Stromal cell of bone marrow (primary cell): ENCODE measurements at regions not wholly inside any gene's neighbourhood (a gene's known extent, or its start where the extent isn't known, plus 50 kb on each side); places are given as distances from the start of the nearest gene placed in this dataset.

ENCODE experiments used
- DNase-seq: peaks from one replicate; pipeline ENCODE4 v3.0.0-alpha.2; 2012; ENCODE audit warnings: low read depth

DNA sequence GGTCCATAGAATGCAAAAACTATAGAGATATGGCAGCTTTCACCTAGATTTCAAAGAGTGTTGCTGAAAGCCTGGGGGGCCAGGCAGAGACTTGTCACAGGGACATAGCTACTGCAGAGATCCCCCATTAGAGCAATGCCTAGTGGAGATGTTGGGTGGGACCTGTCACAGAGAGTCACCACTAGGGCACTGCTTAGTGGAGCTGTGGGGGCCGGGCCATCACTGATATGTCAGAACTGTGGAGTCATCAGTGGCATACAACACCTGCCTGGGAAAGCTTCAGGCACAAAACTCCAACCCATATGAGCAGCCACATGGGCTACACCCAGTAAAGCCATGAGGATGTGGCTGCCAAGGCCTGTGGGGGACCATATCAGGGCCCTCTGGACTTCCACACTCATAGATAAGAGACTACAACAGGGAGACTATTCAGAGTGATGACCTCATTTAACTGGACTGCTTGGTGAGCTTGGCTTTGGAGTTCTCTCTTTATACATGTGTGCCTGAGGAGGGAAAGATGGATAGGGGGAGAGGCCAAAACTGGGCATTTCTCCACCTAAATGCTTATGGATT is 176.3 kb downstream of the ZNF621 start:
- DNase-seq: no peak

DNA sequence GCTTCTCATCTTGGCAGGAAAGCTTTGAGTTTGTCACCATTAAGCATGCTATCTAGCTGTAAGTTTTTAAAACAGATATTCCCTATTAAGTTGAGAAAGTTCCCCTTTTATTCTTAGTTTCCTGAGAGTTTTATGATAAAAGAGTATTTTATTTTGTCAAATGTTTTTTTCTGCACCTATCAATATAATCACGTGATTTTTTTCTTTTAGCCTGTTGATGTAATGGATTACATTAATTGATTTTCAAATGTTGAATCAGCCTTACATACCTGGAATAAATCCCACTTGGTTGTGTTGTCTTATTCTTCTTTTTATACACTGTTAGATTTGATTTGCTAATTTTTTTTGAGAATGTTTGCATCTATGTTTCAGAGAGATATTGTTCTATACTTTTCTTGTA is 179.5 kb downstream of the ZNF621 start:
- DNase-seq: no peak

DNA sequence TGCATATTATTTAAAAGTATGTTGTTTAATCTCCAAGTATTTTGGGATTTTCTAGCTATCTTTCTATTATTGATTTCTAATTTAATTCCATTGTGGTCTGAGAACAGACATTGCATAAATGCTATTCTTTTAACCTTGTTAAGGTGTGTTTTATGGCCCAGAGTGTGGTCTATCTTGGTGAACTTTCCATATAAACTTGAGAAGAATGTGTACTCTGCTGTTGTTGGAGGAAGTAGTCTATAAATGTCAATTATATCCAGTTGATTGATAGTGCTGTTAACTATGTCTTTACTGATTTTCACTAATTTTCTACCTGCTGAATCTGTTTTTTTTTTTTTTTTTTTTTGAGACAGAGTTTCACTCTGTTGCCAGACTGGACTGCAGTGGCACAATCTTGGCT is 180.9 kb downstream of the ZNF621 start:
- DNase-seq: no peak

DNA sequence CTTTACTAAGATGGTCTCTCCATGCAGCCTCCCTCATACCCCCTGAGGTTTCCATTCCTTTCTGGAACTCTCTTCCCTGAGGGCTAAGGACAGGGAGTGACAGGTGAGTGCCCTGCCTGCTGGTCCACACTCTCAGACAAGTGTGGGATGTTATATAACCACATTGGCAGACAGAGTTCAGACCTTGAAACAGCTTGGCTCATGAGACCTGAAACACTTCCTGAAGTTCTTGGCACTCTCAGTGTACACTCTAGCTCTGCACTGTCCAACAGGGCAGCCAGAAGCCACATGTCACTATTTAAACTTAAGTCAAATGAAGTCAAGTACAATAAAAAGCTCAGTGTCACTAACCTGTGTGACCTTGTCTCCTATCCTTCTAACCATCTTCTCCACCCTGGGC is 188.5 kb downstream of the ZNF621 start:
- DNase-seq: no peak

DNA sequence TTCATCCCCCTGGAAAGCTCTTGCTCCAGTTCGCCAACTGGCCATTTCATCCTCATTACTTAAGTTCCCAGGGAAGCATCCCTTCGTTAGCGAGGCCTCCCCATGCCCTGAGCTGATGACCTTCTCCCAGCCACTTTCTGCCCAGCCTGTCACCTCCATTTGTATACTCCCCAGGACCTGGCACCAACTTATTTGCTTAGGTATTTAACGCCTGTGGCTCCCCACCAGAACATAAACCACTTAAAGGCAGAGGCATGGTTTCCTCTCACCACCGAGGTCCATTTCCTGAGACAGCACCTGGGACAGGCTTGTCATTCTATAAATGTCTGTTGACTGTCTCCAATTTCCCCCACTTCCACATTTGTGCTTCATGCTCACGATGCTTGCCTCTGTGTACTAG is 189.0 kb downstream of the ZNF621 start:
- no peak for DNase-seq

DNA sequence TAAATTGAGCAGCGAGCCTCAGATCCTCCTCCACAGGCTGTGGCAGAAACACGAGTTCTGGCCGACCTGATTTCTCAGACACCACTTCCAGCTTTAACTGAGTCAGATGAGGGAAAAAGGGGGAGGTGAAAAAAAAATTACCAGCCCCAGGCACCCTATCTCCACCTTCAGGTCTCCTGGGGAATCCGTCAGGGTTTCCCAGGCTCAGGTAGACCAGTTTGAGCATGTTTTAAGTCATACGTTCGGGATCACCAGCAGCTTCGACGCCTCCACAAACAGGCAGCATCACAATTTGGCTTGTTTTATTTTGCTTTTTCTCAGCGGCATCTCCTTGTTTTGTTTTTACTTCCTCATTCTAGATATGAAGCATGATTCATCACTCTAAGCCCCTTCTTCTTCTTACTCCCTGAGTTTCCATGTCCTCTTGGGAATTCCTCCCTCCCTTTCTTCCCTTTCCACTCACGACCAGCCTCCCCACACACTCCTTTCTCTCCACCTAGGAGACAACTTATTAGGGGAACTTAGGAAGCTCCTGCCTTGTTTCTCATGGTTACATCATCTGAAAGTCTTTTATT is 190.1 kb downstream of the ZNF621 start:
- DNase-seq: no peak

DNA sequence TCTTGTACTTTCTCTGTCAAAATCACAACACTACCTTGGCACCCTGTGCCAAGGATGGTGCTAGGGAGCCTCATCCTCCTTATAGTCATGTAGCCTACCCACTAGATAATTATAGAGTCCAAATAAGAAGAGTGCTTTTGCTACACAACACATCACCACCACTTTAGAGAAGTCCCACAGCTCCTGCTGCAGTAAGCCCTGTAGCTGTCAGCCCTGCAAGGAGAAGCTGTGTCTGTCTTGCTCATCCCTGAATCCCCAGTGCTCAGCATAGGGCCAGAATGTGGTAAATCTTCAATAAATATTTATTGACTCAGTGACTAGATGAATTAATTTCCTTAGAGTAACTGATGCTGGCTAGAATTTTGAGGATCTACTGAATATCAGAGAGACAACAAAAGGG is 190.8 kb downstream of the ZNF621 start:
- no peak for DNase-seq

DNA sequence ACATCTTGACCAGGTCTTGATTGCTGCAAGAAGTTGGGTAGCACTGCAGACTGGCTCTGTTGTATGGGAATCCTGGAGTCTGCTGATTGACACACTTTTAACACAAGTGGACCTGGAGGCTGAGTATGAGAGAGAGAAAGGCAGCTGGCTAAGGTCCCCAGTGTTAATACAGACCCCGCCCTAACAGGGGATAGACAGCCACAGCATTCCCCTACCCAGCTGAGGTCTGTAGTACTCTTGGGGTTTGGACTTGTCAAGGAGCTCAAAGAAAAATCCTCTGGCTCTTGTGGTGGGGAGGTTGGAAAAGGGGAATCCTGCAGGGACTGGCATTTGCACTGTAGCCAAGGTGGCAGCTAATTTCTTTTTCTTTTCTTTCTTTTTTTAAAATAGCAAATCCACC is 192.7 kb downstream of the ZNF621 start:
- DNase-seq: no peak

DNA sequence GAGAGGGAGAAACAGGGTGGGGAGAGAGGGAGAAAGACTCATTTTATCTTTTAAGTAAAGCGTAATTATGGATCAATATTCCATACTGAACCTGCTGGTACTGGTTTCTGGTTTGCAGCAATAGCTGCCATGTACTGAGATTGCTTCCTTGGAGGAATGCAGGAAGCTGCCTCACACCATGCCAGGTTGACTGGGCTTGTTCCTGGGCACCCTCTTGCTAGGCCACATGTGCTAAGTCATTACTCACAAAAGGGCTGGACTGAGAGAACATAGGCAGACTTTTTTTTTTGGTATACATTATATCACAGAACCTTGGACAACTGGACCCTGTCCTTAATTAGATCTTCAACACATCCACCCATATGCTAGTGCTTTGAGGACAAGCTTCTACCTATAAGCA is 193.4 kb downstream of the ZNF621 start:
- no peak for DNase-seq

DNA sequence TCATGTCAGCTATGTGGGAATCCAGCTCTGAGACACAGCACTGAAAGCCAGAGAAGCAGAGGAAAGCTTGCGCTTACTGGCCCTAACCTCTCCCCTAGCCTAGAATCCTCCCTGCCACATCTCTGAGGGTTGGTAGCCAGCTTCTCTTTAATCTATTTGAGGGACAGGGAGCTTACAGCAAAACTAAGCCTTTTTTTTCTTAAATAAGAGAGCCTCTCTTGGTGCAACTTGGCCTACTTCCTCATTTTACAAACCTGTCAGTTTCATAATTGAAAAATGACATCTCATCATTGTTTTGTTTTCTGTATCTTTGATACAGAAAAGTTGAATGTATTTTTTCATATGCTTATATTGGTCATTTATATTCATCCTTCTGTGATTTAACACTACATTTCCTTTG is 193.9 kb downstream of the ZNF621 start:
- DNase-seq: no peak

DNA sequence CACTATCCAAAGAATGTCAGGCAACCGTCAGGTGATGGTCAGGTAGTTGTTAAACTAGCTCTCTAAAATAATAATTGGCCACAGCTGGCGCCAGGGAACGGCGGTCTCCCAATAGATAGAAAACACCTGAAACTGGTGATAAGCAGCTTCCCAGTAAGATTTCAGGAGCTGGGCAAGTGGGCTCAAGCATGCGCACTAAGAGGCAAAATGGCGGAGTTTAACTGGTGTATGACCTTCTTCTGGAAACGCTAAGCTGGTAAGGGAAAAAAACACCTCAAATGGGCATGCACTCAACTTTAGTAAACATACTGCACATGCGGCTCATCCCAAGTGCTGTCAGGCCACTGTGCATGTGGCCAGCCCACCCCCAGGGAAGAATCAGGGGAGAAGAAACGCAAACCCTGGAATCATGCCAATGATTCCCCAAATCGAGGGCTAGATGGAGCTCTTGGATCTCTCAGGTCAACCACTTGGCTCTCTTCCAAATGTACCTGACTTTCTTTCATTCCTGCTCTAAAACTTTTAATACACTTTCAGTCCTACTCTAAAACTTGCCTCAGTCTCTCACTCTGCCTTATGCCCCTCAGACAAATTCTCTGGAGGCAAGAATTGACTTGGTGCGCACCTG is 195.0 kb downstream of the ZNF621 start:
- no peak for DNase-seq

DNA sequence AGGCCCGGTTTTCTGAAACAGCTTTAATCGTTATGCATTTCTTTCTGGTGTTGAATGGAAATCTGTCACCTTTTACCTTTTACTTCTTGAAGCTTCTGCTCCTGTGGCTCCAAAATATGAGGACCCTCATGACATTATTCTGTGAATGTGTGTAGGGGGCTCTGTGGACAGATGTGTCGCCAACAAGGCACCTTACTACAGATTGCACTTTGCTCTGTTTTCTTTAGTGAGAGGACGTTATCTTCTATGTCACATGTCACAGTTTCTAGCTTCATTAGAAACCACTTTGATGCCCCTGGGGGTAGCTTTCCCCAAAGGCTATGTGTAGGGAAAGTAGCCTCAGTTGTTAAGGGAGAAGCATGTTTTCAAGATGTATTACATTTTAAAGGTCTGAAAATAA is 195.6 kb downstream of the ZNF621 start:
- DNase-seq: no peak

DNA sequence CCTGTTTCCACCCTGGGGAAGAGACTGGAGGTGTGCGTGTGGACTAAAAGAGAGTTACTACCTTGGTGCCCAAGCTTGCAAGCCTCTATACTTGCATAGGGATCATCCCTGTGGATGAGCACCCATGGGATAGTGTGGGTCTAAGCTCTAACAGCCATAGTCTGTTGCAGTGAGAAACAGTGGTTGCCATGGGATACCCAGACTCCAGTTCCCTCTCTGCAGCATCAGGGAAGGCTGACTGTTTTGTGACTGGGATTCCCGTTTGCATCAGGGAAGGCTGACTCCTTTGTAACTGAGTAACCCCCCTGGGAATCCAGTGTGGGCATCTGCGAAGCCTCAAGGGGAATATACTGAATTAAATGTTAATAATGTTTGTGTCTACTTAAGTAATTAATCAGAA is 196.1 kb downstream of the ZNF621 start:
- DNase-seq: no peak

DNA sequence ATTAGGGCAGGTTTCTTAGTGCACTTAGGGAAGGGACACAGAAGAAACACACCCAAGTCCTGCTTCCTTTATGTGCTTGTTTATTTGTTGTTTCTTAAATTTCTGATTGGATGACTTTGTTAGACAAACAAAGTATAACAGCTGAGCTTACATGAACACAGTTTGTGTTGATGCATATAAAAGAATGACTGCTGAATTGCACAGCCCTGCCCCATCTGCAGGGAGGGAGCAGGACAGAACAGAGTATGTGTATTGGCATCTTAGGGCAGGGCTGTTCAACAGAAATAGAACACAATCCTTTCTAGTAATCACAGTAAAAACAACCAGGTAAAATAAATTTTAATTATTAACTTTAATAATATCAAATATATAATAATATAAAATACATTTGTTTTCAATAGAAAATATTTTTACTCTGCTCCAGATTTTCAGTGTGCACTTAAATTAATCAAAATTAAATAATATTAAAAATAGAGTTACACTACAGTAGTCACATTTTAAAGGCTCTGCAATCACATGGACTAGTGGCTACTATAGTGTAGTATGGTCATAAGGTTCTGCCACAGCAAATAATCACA is 198.4 kb downstream of the ZNF621 start:
- no peak for DNase-seq

DNA sequence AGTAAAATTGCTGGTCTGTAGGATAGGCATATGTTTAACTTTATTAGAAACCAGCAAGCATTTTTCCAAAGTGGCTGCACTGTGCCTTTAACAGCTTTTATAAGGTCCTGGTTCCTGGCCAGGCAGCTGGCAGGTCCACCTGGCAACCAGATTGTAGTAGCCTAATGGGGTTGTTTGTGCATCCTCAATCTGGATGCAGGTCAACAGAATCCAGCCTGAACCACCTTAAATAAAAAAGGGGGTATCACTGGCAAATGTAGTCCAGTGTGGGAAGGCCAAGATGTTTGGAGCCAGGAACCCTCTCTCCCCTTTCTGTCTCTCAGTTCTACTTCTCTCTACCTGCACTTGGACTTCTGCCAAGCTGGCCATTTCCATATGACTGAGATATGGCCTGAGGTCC is 200.3 kb downstream of the ZNF621 start:
- DNase-seq: no peak

DNA sequence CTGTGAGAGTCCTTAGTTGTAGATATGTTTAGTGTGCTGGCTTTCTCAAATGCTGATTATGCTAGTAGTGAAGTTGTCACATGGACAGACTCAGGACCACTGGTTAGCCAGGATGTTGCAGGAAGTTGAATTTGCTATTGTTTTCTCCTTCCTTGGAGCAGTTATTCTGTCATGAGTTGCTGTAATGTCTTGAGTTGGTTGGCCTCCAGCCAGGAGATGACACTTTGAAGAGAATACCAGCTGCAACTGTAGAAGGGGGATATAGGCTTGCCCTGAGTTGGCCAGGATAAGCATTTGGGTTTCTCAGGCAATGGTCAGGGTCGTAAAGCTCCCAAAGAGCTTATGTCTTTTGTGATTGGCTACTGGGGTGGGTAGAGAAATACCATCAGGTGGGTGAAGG is 206.7 kb downstream of the ZNF621 start:
- no peak for DNase-seq

DNA sequence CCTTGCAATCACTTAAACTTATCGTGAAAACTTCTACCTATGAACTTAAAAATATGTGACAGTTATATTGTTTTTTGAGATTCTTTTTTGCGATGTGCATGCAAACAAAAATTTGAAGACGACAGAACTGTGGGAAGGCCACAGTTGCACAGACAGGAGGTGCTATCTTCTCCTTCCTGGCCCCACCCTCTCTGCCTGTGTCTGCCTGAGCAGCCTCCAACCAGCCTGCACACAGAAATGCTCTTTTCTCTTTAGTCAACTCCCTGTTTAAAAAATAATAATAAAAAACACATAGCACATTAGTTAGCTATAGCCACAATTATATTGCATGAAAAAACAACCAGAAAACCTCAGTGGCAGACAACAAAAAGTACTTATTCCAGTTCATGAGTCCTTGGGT is 212.2 kb downstream of the ZNF621 start:
- no peak for DNase-seq

DNA sequence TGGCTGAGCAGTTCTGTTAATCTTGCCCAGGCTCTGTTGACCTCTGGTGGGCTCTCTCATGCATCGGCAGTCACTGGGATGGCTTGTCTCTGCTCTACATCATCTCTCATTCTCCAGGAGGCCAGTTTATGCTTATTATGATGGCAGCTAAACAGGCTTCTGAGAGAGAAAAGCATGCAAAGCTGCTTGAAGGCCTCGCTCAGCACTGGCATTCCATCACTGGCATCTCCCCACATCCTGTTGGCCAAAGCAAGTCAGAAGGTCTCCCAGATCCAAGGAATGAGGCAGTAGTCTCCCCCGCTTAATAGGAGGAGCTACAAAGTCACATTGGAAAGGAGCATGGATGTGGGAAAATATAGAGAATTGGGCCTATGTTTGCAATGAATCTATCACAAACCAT is 212.6 kb downstream of the ZNF621 start:
- DNase-seq: no peak

DNA sequence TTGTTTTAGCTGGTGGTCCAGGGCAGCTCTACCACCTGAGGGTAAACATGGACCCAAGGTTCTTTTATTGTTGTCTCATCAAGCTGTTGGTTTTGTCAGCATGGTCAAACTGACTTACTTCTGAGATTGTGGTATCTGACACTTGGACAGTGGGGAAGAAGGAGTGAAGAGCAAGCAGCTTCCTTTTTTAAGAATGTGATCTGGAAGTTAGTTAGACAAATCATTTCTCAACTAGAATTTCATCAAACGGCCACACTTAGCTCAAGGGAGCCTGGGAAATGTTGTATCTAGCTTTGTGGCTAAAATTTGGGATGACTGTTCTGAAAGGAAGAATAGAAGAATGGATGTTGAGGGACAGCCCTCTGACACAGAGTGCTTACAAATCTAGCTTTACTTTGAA is 215.2 kb downstream of the ZNF621 start:
- no peak for DNase-seq

DNA sequence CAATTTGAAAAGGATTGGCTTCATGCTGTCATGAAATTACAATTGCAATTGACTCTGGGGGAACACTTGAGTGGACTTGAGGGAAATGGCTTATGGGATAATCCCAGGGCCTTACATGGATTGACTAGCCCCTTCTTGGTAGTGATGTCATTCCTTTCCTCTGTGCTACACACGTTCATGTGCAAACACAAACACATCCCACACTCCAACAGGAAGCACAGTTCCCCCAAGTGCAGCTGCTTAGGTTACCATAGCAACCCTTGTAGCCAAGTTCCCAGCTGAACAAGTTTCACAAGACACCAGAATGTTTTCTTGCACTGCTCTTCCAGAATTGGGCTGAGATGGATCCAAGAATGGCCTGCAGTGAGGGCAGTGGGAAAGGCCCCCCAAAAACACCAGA is 217.0 kb downstream of the ZNF621 start:
- peak; percentile 73 for DNase-seq

DNA sequence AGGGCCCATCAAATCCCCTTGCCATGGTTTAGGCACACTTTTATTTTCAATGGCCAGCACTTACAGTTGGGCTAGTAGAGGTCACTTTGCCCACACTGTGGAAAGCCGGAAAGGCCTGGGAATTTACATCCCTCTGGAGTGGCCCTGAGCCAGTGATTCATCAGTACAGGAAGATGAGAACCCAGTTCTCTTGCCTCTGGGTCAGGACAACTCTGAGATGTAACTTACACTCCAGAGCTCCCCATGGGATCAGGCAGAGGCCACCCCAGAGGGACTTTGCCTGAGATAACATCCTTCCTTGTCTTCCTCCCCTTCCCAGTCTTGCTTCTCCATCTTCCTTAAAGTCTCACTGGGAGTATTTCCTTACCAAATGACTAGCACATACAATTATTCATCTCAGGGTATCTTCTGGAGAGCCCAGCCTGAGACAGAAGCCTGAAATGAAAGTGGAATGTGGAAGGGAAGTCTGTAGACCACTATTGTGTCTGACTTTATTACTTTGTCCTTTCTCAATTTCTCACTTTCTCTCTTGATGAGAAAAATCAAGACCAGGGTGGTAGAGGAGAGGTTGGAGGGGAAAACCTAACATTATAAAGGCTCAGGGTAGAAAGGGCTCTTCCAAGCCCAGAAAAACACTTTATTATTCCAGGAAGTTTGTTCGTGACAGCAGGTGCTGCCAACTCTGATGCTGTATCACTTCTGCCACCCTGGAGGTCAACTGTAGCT is 220.8 kb downstream of the ZNF621 start:
- peak; percentile 60 for DNase-seq

DNA sequence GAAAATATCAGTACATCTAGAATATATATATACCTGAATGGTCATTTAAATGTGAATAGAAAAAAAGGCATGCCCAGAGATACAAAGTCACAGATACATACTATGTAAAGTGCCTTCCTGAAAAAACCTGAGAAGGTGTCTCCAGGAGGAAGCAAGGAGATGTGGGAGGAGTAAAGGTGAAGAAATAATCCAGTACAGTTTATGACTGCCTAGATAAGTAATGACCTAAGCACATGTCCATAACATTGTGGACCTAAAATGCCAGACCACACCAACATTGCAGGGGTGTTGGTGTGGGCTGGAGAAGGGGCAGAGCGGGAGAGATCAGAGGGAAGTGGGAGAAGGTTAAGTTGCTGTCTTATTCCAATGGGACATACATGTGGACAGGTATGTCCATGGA is 226.9 kb downstream of the ZNF621 start:
- no peak for DNase-seq

DNA sequence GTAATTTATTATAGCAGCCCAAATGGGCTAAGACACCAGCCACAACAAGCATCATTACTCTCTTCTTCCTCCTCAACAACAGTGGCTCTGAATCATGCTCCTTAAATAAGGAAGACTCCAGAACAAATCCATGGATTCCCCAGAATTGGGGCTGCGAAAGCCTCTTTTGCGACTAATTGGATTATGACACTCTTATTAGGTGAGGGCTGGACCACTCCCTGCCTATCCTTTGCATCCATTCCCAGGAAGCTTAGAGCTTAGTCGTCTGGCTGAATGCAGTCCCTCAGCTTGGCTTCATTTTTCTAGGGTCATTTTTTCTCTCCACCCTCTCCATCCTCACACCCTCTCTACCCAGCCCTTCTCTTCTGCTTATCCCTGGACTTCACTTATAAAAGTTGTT is 227.7 kb downstream of the ZNF621 start:
- no peak for DNase-seq
